Left renal cortex interstitium (tissue), 4 donors: ENCODE measurements at regions not wholly inside any gene's neighbourhood (a gene's known extent, or its start where the extent isn't known, plus 50 kb on each side); places are given as distances from the start of the nearest gene placed in this dataset.

Experiments
- DNase-seq, 4 donors: peaks; one replicate each; pipeline ENCODE4 v3.0.0-alpha.2; 2013; ENCODE audit warnings: low read depth in 4 of 4, low spot score in 2 of 4, missing footprints in 1 of 4

GRCh38 chr6:139666284-139666683, 291.8 kb upstream of the CITED2 start:
- DNase-seq, result no peak

GRCh38 chr6:139663996-139664395, 289.5 kb upstream of the CITED2 start:
- DNase-seq, result no peak

GRCh38 chr6:139659711-139660110, 285.3 kb upstream of the CITED2 start:
- DNase-seq, result no peak

- no peak for DNase-seq
Measured at GRCh38 chr6:139659196-139659595, 284.7 kb upstream of the CITED2 start.

GRCh38 chr6:139657119-139657518, 282.7 kb upstream of the CITED2 start:
- DNase-seq, result no peak

- no peak for DNase-seq
Measured at GRCh38 chr6:139655783-139656705, 281.6 kb upstream of the CITED2 start.

GRCh38 chr6:139654888-139655782, 280.7 kb upstream of the CITED2 start:
- DNase-seq, result no peak

GRCh38 chr6:139654309-139654708, 279.9 kb upstream of the CITED2 start:
- no peak for DNase-seq

GRCh38 chr6:139653111-139653510, 278.7 kb upstream of the CITED2 start:
- no peak for DNase-seq

GRCh38 chr6:139650941-139651340, 276.5 kb upstream of the CITED2 start:
- no peak for DNase-seq

- DNase-seq, result no peak
Measured at GRCh38 chr6:139649732-139650131, 275.3 kb upstream of the CITED2 start.

- no peak for DNase-seq
Measured at GRCh38 chr6:139649128-139649527, 274.7 kb upstream of the CITED2 start.

GRCh38 chr6:139648430-139649000, 274.1 kb upstream of the CITED2 start:
- no peak for DNase-seq

GRCh38 chr6:139647841-139648240, 273.4 kb upstream of the CITED2 start:
- DNase-seq, result no peak

GRCh38 chr6:139647016-139647415, 272.6 kb upstream of the CITED2 start:
- DNase-seq, result no peak

- no peak for DNase-seq
Measured at GRCh38 chr6:139644821-139645220, 270.4 kb upstream of the CITED2 start.

GRCh38 chr6:139643986-139644385, 269.5 kb upstream of the CITED2 start:
- no peak for DNase-seq

- DNase-seq, result no peak
Measured at GRCh38 chr6:139642346-139642745, 267.9 kb upstream of the CITED2 start.

GRCh38 chr6:139641376-139641775, 266.9 kb upstream of the CITED2 start:
- DNase-seq, result no peak

GRCh38 chr6:139640921-139641320, 266.5 kb upstream of the CITED2 start:
- no peak for DNase-seq

- DNase-seq, result no peak
Measured at GRCh38 chr6:139640448-139640847, 266.0 kb upstream of the CITED2 start.
